Stomach (tissue), 8 donors: ENCODE measurements at regions not wholly inside any gene's neighbourhood (a gene's known extent, or its start where the extent isn't known, plus 50 kb on each side); places are given as distances from the start of the nearest gene placed in this dataset.
A peak's percentile ranks its signal among the peaks of the same experiment; 100 is the strongest.

Source experiments
- DNase-seq, 2 donors: peaks; one replicate each; pipeline versions ENCODE4 v3.0.0 to v3.0.0-alpha.2; 2013 to 2019
- H3K27ac ChIP-seq, 5 donors: fragments of 200-600 bp in 4 of 5; sonication (generic) in 4 of 5; one replicate each; pipeline ENCODE4 v1.5.1; 2013 to 2019; ENCODE audit warnings: mild to moderate bottlenecking in 1 of 5, moderate library complexity in 1 of 5
- H3K27me3 ChIP-seq, 3 donors: fragments of 200-600 bp; sonication (generic); one replicate each; pipeline ENCODE4 v1.5.1; 2017 to 2019; ENCODE audit warnings: mixed run types in 1 of 3
- H3K36me3 ChIP-seq, 4 donors: fragments of 200-600 bp; sonication (generic); 1 replicate in 3 of 4; 2 replicates in 1 of 4; pipeline ENCODE4 v1.5.1; 2016 to 2019
- H3K4me1 ChIP-seq, 4 donors: fragments of 200-600 bp; sonication (generic); one replicate each; pipeline ENCODE4 v1.5.1; 2016 to 2019
- H3K4me3 ChIP-seq, 4 donors: fragments of 200-600 bp; sonication (generic) in 3 of 4; one replicate each; pipeline ENCODE4 v1.5.1; 2016 to 2019; ENCODE audit warnings: mild to moderate bottlenecking in 1 of 4
- H3K9me3 ChIP-seq, 4 donors: fragments of 200-600 bp; sonication (generic); one replicate each; pipeline ENCODE4 v1.5.1; 2016 to 2019
- EP300 ChIP-seq: sonication (generic); formaldehyde crosslinking; IDR thresholded peaks from one replicate; pipeline ENCODE4 v1.6.1; 2017; ENCODE audit warnings: antibody characterized with exemption
- POLR2A ChIP-seq, 4 donors: fragments of 450-650 bp; IDR thresholded peaks; one replicate each; pipeline ENCODE4 v1.6.1; 2016; ENCODE audit warnings: antibody characterized with exemption in 4 of 4, control low read depth in 2 of 4, mild to moderate bottlenecking in 1 of 4, moderate library complexity in 1 of 4
- POLR2AphosphoS5 ChIP-seq, 3 donors: sonication (generic); formaldehyde crosslinking; IDR thresholded peaks; one replicate each; pipeline ENCODE4 v1.6.1; 2016; ENCODE audit warnings: antibody characterized with exemption in 3 of 3
- WGBS, 5 donors: extraction: QIAGEN DNeasy Blood & Tissue Kit in 3 of 5; methylation state at CpG; one replicate each; pipeline versions ENCODE4 v1.1.5 to v1.1.7; 2013 to 2018; 5-methylcytosine and 5-hydroxymethylcytosine counted together
- intact Hi-C: fragments of 100-400 bp; cut with DNase I; formaldehyde crosslinking; loops from one replicate; pipeline ENCODE4 v1.15.1; 2023; ENCODE audit warnings: low total_unique reads
- TF ChIP-seq, protein P1 (sequence below), 7 experiments: fragments of 450-650 bp in 4 of 7; fragments of 200-600 bp in 3 of 7; sonication (generic) in 3 of 7; IDR thresholded peaks; one replicate each; pipeline ENCODE4 v1.5.1; 2016 to 2019; ENCODE audit warnings: antibody characterized with exemption in 7 of 7, control low read depth in 2 of 7, mild to moderate bottlenecking in 1 of 7
- donor health status: healthy with polysubstance abuse.
- donor health status: Bipolar disorder and iron deficiency.
- donor health status: healthy.

DNA sequence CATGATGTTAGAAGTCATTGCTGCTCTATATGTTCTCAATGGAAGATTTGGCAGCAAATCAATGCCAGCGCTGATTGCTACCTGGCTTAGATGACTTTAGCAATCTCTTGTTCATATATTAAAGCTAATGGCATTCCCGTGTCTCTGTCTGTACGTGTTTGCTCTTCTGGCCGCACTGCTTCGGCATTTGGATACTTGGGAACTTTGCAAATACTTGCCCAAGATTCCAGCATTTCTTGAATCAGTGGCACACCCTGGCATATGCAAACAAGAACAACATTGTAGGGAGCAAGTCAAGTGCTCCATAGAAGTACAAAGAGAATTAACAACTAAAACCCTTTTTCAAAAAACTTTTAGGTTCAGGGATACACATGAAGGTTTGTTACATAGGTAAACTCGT, 128.9 kb upstream of the TMEM164 start:
- TF ChIP-seq, protein P1, sequence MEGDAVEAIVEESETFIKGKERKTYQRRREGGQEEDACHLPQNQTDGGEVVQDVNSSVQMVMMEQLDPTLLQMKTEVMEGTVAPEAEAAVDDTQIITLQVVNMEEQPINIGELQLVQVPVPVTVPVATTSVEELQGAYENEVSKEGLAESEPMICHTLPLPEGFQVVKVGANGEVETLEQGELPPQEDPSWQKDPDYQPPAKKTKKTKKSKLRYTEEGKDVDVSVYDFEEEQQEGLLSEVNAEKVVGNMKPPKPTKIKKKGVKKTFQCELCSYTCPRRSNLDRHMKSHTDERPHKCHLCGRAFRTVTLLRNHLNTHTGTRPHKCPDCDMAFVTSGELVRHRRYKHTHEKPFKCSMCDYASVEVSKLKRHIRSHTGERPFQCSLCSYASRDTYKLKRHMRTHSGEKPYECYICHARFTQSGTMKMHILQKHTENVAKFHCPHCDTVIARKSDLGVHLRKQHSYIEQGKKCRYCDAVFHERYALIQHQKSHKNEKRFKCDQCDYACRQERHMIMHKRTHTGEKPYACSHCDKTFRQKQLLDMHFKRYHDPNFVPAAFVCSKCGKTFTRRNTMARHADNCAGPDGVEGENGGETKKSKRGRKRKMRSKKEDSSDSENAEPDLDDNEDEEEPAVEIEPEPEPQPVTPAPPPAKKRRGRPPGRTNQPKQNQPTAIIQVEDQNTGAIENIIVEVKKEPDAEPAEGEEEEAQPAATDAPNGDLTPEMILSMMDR (IDR thresholded peaks at IDR 0.05), result no peak
- TF ChIP-seq POLR2AphosphoS5 (IDR thresholded peaks at IDR 0.05), result peak in 1 of 3 donors; percentile 27
- Histone ChIP-seq H3K4me1 (peaks cover 0 to 8% (median 0%) of the 10 kb centered on the region in 4 donors), H3K36me3 (no peaks in the 10 kb centered on the region), H3K27ac (peak overlapping the region in 2 of 5 donors; percentile 49 to 57), H3K27me3 (no peaks in the 10 kb centered on the region), H3K4me3 (no peak overlapping the region), H3K9me3 (peaks cover 0 to 4% (median 0%) of the 10 kb centered on the region in 4 donors)
- intact Hi-C loops, result no loop called here
- WGBS, 5 donors, result 39 to 65% (median 49%) methylated on average over 6 of the region's 6 CpGs
- DNase-seq, result peak; percentile 21 to 44

GRCh38 chrX:109874548-109874947, 128.4 kb upstream of the TMEM164 start:
- H3K27ac ChIP-seq, result peak overlapping the region in 3 of 5 donors; percentile 31 to 57 (median 49)
- H3K4me1 ChIP-seq, result peaks cover 0 to 8% (median 0%) of the 10 kb centered on the region in 4 donors
- 13 to 40% (median 26%) methylated on average over 2 of the region's 2 CpGs for WGBS, 5 donors
- DNase-seq, result no peak
- H3K27me3 ChIP-seq, result no peaks in the 10 kb centered on the region
- intact Hi-C loops, result no loop called here
- TF ChIP-seq EP300 (no peak), POLR2AphosphoS5 (IDR thresholded peaks at IDR 0.05) (no peak), POLR2A (IDR thresholded peaks at IDR 0.05) (no peak)
- TF ChIP-seq, protein P1 (IDR thresholded peaks at IDR 0.05), result no peak
- H3K9me3 ChIP-seq, result peaks cover 0 to 4% (median 0%) of the 10 kb centered on the region in 4 donors
- no peaks in the 10 kb centered on the region for H3K36me3 ChIP-seq
- no peak overlapping the region for H3K4me3 ChIP-seq

GRCh38 chrX:109875831-109876230, 127.1 kb upstream of the TMEM164 start:
- Histone ChIP-seq H3K9me3 (peaks cover 0 to 4% (median 0%) of the 10 kb centered on the region in 4 donors), H3K4me3 (no peak overlapping the region), H3K27me3 (no peaks in the 10 kb centered on the region), H3K36me3 (no peaks in the 10 kb centered on the region), H3K4me1 (peaks cover 0 to 8% (median 0%) of the 10 kb centered on the region in 4 donors), H3K27ac (no peak overlapping the region)
- intact Hi-C loops, result no loop called here
- no peak for DNase-seq
- TF ChIP-seq, protein P1 (IDR thresholded peaks at IDR 0.05), result no peak
- no peak for TF ChIP-seq POLR2A (IDR thresholded peaks at IDR 0.05)
- TF ChIP-seq POLR2AphosphoS5 (IDR thresholded peaks at IDR 0.05), result no peak
- no peak for TF ChIP-seq EP300
- WGBS, 5 donors, result 94 to 100% (median 97%) methylated on average over 7 to 27 of the region's 30 CpGs

DNA sequence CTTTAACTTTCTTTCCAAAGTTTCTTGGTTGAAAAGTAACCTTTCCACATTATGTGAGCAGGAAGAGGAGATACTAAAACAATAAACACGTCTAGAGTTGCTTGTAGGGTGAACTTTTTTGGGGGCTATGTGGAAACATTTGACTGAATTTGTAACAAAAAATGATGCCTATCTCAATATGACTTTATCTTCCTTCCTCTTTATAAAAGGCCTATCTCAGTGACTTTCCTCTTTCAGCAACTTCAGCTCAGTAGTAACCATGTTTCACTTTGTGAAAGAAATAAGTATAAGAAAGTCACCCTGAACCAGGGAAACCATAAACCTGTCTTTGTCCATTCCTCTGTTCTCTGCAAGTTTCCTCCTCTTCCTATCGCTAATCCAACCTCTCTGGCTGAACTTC, 124.7 kb upstream of the TMEM164 start:
- H3K4me3 ChIP-seq, result no peak overlapping the region
- no peak for DNase-seq
- H3K36me3 ChIP-seq, result no peaks in the 10 kb centered on the region
- H3K27ac ChIP-seq, result no peak overlapping the region
- intact Hi-C loops, result no loop called here
- TF ChIP-seq POLR2AphosphoS5 (IDR thresholded peaks at IDR 0.05), result no peak
- TF ChIP-seq, protein P1 (IDR thresholded peaks at IDR 0.05), result no peak
- TF ChIP-seq EP300, result no peak
- no peak for TF ChIP-seq POLR2A (IDR thresholded peaks at IDR 0.05)
- no peaks in the 10 kb centered on the region for H3K27me3 ChIP-seq
- peaks cover 0 to 7% (median 0%) of the 10 kb centered on the region in 4 donors for H3K4me1 ChIP-seq
- H3K9me3 ChIP-seq, result peaks cover 0 to 4% (median 0%) of the 10 kb centered on the region in 4 donors
- 40 to 64% (median 51%) methylated on average over 2 of the region's 2 CpGs for WGBS, 5 donors
